ENCODE measurements at regions not wholly inside any gene's neighbourhood (a gene's known extent, or its start where the extent isn't known, plus 50 kb on each side); places are given as distances from the start of the nearest gene placed in this dataset.
"Not testable (repeated sequence)": the region's sequence is repeated elsewhere in the genome, so short reads cannot be mapped to it uniquely, and the experiment has no call there.

DNA sequence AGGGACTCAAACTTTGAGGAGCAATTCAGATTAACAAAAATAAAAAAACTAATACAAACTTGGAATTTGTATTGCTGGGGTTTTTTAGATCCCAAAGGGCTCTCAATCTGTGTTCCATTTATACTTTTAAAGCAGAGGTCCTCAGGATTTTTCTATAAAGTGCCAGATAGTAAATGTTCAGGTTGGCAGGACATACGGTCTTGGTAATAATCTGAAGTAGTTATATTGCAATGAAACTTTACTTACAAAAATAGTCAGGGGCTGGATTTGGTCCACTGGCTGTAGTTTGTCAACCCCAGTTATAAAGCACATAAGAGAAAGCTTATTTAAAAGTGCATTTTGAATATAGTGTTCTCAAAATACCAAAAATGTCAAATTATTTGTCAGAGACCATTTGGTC is 164.1 kb upstream of the CTSO start:
- Histone ChIP-seq H3K27me3 (replicated peaks) (no peaks in the 10 kb centered on the region), H3K36me3 (no peaks in the 10 kb centered on the region), H3K27ac (no peak overlapping the region), H3K4me3 (no peak overlapping the region), H3K4me1 (replicated peaks) (peaks cover 10% of the 10 kb centered on the region), H3K9me3 (replicated peaks) (no peaks in the 10 kb centered on the region)
- DNase-seq (ENCODE audit: low read depth in 1 of 2, low spot score in 2 of 2), result no peak

DNA sequence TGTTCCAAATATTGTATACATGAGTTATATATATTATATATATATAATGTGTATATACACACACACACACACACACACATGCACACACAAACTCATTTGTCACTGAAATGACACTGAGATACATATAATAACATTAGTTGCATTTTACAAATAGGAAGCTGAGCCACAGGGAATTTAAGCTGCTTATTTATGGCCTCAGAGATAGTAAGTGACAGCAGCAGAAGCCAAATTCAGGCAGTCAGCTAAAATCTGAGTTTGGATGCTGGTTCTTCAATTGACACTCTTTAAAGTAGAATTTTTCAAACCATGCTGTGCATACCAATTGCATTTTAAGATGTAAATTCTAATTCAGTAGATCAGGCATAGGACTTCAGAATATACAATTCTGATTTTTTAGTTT is 163.3 kb upstream of the CTSO start:
- DNase-seq (ENCODE audit: low read depth in 1 of 2, low spot score in 2 of 2), result no peak
- no peaks in the 10 kb centered on the region for H3K9me3 ChIP-seq (replicated peaks)
- H3K4me3 ChIP-seq, result no peak overlapping the region
- peaks cover 10% of the 10 kb centered on the region for H3K4me1 ChIP-seq (replicated peaks)
- no peaks in the 10 kb centered on the region for H3K36me3 ChIP-seq
- no peaks in the 10 kb centered on the region for H3K27me3 ChIP-seq (replicated peaks)
- H3K27ac ChIP-seq, result no peak overlapping the region

DNA sequence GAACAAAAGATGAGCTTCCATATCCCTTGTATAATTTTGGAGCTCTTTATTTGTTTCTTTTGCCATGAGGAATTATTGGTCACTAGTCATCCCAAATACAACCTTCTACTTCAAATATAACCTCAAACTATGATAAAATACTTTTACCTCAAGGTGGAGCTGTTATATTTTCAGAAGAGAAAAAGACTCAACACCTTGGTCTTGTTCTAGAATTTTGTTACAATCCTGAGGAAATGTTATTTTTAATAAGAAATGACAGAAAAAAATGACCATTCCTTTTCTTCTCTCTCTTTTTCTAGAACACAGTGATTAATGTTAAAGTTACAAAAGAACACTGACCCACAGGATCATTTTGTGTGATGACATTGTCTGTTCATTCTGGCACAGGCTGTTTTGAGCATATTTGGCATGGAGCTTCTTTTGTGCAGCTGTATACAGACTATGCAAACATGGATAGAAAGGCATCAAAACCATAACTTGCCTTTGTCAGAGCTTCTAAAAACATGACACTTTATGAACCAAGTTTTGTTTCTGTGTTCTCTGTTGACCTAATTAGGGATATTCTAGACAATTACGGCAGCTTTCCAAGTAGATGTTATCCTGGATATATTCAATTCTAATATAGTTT is 159.6 kb upstream of the CTSO start:
- no peak overlapping the region for H3K27ac ChIP-seq

DNA sequence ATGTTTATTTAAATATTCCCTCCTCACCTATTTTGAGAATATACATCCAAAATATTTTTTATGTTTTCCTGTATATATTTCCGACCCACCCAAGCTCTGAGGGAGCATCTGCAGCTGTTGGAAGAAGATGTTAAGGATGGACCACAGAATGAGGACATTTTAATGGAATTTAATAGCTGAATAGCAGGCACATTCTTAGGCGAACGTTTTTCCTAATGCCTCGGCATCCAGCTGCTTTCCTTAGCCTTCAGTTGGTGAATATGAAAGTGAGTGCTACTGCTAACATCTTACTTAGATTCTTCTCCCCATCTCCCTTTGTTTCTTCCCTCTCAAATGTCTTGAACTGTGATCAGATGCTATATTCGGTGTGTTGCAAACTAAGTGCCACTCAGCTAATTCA is 158.0 kb upstream of the CTSO start:
- H3K4me1 ChIP-seq (replicated peaks), result peaks cover 10% of the 10 kb centered on the region
- no peaks in the 10 kb centered on the region for H3K27me3 ChIP-seq (replicated peaks)
- no peak for DNase-seq (ENCODE audit: low read depth in 1 of 2, low spot score in 2 of 2)
- no peaks in the 10 kb centered on the region for H3K9me3 ChIP-seq (replicated peaks)
- no peak overlapping the region for H3K4me3 ChIP-seq
- no peak overlapping the region for H3K27ac ChIP-seq
- H3K36me3 ChIP-seq, result no peaks in the 10 kb centered on the region

More for the DNA sequence above, 159.6 kb upstream of the CTSO start:
- H3K4me1 ChIP-seq (replicated peaks), result peaks cover 10% of the 10 kb centered on the region
- no peaks in the 10 kb centered on the region for H3K9me3 ChIP-seq (replicated peaks)
- no peaks in the 10 kb centered on the region for H3K27me3 ChIP-seq (replicated peaks)
- no peak overlapping the region for H3K4me3 ChIP-seq
- no peaks in the 10 kb centered on the region for H3K36me3 ChIP-seq
- DNase-seq (ENCODE audit: low read depth in 1 of 2, low spot score in 2 of 2), result no peak

GRCh38 chr4:156109943-156110900 is 156.6 kb upstream of the CTSO start:
- Histone ChIP-seq H3K4me1 (replicated peaks) (peaks cover 4% of the 10 kb centered on the region; the same call in 1 of the 2 replicates), H3K36me3 (no peaks in the 10 kb centered on the region), H3K9me3 (replicated peaks) (no peaks in the 10 kb centered on the region), H3K4me3 (no peak overlapping the region), H3K27ac (no peak overlapping the region), H3K27me3 (replicated peaks) (no peaks in the 10 kb centered on the region)
- DNase-seq (ENCODE audit: low read depth in 1 of 2, low spot score in 2 of 2), result no peak

DNA sequence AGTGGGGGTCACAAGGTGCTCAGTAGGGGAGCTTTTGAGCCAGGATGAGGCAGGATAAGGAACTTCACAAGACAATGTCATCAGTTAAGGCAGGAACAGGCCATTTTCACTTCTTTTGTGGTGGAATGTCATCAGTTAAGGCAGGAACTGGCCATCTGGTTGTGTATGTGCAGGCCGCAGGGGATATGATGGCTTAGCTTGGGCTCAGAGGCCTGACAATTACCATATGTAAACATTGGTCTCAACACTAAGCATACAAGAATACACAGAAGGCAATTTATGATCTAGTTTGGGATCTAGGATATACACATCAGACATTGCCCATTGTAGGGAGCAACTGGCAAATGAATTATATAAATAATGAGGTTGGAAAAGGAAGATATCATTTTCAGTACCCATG is 155.4 kb upstream of the CTSO start:
- not testable (repeated sequence) for H3K27ac ChIP-seq; H3K36me3 ChIP-seq; H3K27me3 ChIP-seq (replicated peaks); H3K4me3 ChIP-seq; DNase-seq (ENCODE audit: low read depth in 1 of 2, low spot score in 2 of 2); H3K4me1 ChIP-seq (replicated peaks); H3K9me3 ChIP-seq (replicated peaks)

DNA sequence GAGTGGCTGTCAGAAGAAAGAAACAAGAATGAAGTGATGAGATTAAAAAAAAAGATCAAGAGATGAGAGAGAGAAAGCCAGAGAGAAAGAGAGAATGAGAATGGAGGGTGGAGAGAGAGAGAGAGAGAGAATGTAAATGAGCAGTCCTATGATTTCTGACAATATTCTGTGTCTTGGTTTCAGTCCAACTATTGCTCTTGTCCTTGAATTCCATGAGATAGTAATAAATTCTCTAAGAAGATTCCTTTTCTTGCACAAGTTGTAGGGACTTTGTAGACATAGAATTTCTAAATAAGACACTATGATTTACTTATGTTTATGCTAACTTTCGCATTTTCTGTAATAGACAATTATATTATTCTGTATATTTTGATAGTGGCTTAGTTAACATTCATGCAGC is 149.6 kb upstream of the CTSO start:
- Histone ChIP-seq H3K4me3 (no peak overlapping the region), H3K27ac (no peak overlapping the region), H3K27me3 (replicated peaks) (no peaks in the 10 kb centered on the region; the same call in none of the 2 replicates), H3K4me1 (replicated peaks) (peaks cover 13% of the 10 kb centered on the region), H3K9me3 (replicated peaks) (no peaks in the 10 kb centered on the region), H3K36me3 (no peaks in the 10 kb centered on the region)
- DNase-seq (ENCODE audit: low read depth in 1 of 2, low spot score in 2 of 2), result no peak

- Histone ChIP-seq H3K36me3 (no peaks in the 10 kb centered on the region), H3K27ac (no peak overlapping the region), H3K4me1 (replicated peaks) (peaks cover 13% of the 10 kb centered on the region), H3K27me3 (replicated peaks) (no peaks in the 10 kb centered on the region; the same call in none of the 2 replicates), H3K4me3 (no peak overlapping the region), H3K9me3 (replicated peaks) (no peaks in the 10 kb centered on the region)
- peak in 1 of 2 experiments; percentile 20 for DNase-seq (ENCODE audit: low read depth in 1 of 2, low spot score in 2 of 2)
Measured at GRCh38 chr4:156102411-156102810, 148.7 kb upstream of the CTSO start.

GRCh38 chr4:156101571-156101970 is 147.9 kb upstream of the CTSO start:
- Histone ChIP-seq H3K36me3 (no peaks in the 10 kb centered on the region), H3K4me1 (replicated peaks) (peaks cover 13% of the 10 kb centered on the region), H3K4me3 (no peak overlapping the region), H3K27me3 (replicated peaks) (no peaks in the 10 kb centered on the region; the same call in none of the 2 replicates), H3K27ac (no peak overlapping the region), H3K9me3 (replicated peaks) (no peaks in the 10 kb centered on the region)
- DNase-seq (ENCODE audit: low read depth in 1 of 2, low spot score in 2 of 2), result no peak

GRCh38 chr4:156100651-156101050 is 147.0 kb upstream of the CTSO start:
- no peak for DNase-seq (ENCODE audit: low read depth in 1 of 2, low spot score in 2 of 2)
- Histone ChIP-seq H3K9me3 (replicated peaks) (no peaks in the 10 kb centered on the region), H3K27me3 (replicated peaks) (no peaks in the 10 kb centered on the region; the same call in none of the 2 replicates), H3K4me3 (no peak overlapping the region), H3K4me1 (replicated peaks) (peaks cover 13% of the 10 kb centered on the region), H3K36me3 (no peaks in the 10 kb centered on the region), H3K27ac (no peak overlapping the region)

- no peak overlapping the region for H3K27ac ChIP-seq
- DNase-seq (ENCODE audit: low read depth in 1 of 2, low spot score in 2 of 2), result no peak
- H3K4me3 ChIP-seq, result no peak overlapping the region
- peaks cover 13% of the 10 kb centered on the region for H3K4me1 ChIP-seq (replicated peaks)
- H3K36me3 ChIP-seq, result no peaks in the 10 kb centered on the region
- H3K27me3 ChIP-seq (replicated peaks), result no peaks in the 10 kb centered on the region; the same call in none of the 2 replicates
- no peaks in the 10 kb centered on the region for H3K9me3 ChIP-seq (replicated peaks)
Measured at GRCh38 chr4:156098805-156099204, 145.1 kb upstream of the CTSO start.

DNA sequence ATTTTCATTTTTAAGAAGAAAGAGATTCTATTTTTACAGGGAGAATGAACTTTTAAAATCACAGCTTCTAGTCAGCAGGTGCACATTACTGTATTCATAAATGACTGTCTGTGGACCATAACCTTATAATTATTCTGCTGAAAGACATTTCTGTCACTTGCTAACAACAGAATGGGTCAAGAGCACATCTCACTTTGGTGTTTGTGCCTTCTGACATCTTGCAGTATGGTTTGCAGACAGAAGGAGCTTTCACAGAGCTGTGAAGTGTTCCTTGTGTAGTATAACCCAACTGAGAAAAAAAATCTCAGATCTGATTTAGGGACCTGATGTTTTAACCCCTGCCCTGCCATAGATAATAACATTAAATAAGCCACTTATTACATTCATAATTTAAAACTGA is 131.4 kb upstream of the CTSO start:
- Histone ChIP-seq H3K4me1 (replicated peaks) (no peaks in the 10 kb centered on the region), H3K9me3 (replicated peaks) (no peaks in the 10 kb centered on the region)
- DNase-seq (ENCODE audit: low read depth in 1 of 2, low spot score in 2 of 2), result no peak

GRCh38 chr4:156084373-156084772 is 130.7 kb upstream of the CTSO start:
- Histone ChIP-seq H3K36me3 (no peaks in the 10 kb centered on the region), H3K4me1 (replicated peaks) (no peaks in the 10 kb centered on the region), H3K27me3 (replicated peaks) (no peaks in the 10 kb centered on the region), H3K9me3 (replicated peaks) (no peaks in the 10 kb centered on the region), H3K27ac (no peak overlapping the region), H3K4me3 (no peak overlapping the region)
- DNase-seq (ENCODE audit: low read depth in 1 of 2, low spot score in 2 of 2), result no peak

More for the DNA sequence above, 131.4 kb upstream of the CTSO start:
- Histone ChIP-seq H3K27ac (no peak overlapping the region), H3K36me3 (no peaks in the 10 kb centered on the region), H3K27me3 (replicated peaks) (no peaks in the 10 kb centered on the region), H3K4me3 (no peak overlapping the region)

DNA sequence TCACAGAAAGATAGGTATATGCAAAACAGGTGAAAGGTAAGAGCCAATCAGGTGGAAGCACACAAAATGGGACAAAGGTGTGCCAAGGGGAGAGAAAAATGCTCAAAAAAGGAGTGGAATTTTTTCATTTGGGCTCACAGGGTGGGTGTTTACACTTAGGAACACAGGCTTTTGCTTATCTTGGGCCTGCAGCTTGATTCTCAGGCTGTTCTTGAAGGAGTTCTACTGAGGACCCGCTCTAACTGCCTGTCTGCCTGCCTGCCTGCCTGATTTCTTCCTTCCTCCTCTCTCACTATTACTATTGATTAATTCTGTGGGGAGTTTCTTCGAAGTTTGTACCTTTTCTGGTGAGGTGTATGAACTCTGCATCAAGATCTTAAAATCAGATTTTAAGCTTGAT is 120.3 kb upstream of the CTSO start:
- H3K4me1 ChIP-seq (replicated peaks), result no peaks in the 10 kb centered on the region
- no peaks in the 10 kb centered on the region for H3K36me3 ChIP-seq
- no peak for DNase-seq (ENCODE audit: low read depth in 1 of 2, low spot score in 2 of 2)
- H3K27me3 ChIP-seq (replicated peaks), result no peaks in the 10 kb centered on the region
- H3K4me3 ChIP-seq, result no peak overlapping the region
- H3K9me3 ChIP-seq (replicated peaks), result no peaks in the 10 kb centered on the region
- no peak overlapping the region for H3K27ac ChIP-seq
